ENCODE measurements at regions not wholly inside any gene's neighbourhood (a gene's known extent, or its start where the extent isn't known, plus 50 kb on each side); places are given as distances from the start of the nearest gene placed in this dataset.

DNA sequence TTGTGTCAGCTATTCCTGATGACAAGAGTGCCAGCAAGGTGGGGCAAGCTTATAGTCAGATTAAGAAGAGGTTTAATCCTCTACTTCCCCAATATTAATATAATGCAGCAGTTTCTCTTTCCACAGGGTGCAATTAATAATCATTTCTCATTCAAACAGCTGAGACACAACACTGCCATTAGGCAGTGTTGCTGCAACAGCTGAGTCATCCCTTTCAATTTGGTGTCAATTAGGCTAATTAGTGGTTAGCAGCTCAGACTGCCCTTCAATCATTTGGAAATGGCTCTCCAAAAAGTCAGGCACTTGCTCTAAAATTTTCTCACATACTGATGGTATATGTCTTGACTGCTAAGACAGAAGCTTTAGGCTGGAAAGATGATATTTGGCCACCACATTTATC lies 265.7 kb upstream of the FAM241A start:
- no peak for DNase-seq (ENCODE audit: extremely low spot score)
- TF ChIP-seq, protein P1, sequence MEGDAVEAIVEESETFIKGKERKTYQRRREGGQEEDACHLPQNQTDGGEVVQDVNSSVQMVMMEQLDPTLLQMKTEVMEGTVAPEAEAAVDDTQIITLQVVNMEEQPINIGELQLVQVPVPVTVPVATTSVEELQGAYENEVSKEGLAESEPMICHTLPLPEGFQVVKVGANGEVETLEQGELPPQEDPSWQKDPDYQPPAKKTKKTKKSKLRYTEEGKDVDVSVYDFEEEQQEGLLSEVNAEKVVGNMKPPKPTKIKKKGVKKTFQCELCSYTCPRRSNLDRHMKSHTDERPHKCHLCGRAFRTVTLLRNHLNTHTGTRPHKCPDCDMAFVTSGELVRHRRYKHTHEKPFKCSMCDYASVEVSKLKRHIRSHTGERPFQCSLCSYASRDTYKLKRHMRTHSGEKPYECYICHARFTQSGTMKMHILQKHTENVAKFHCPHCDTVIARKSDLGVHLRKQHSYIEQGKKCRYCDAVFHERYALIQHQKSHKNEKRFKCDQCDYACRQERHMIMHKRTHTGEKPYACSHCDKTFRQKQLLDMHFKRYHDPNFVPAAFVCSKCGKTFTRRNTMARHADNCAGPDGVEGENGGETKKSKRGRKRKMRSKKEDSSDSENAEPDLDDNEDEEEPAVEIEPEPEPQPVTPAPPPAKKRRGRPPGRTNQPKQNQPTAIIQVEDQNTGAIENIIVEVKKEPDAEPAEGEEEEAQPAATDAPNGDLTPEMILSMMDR (IDR thresholded peaks at IDR 0.05; ENCODE audit: control extremely low read depth, extremely low read depth, low read depth, missing control alignments) = no peak
- ChIA-PET POLR2A (no interaction called here), CTCF (interaction anchor here (1.5 kb wide), 1 partner anchor 12 kb away, joined by 6 read pairs; no protein-coding TSS in a partner anchor)

DNA sequence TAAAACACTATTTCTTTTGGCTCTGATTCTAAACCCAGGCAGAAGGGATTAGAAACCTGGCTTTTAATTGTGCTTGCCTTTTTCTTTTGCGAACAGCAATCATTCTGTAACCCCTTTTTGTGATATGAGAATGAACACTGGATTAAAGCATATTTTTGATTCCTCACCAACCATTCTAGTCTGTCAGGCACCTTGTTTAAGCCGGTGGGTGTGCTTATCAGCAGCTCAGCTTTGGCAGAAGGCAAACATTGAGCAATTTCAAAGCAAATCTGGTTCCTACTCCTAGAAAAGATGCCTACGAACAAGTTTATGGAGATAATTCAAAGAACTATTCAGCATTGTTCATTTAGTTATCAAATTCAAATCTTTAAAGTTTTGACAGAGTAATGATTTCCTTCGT lies 265.1 kb upstream of the FAM241A start:
- TF ChIP-seq, protein P1 (IDR thresholded peaks at IDR 0.05; ENCODE audit: control extremely low read depth, extremely low read depth, low read depth, missing control alignments) = no peak
- no peak for DNase-seq (ENCODE audit: extremely low spot score)
- ChIA-PET POLR2A (no interaction called here), CTCF (interaction anchor here (0.8 kb wide), 1 partner anchor 8 kb away, joined by 3 read pairs; no protein-coding TSS in a partner anchor)

DNA sequence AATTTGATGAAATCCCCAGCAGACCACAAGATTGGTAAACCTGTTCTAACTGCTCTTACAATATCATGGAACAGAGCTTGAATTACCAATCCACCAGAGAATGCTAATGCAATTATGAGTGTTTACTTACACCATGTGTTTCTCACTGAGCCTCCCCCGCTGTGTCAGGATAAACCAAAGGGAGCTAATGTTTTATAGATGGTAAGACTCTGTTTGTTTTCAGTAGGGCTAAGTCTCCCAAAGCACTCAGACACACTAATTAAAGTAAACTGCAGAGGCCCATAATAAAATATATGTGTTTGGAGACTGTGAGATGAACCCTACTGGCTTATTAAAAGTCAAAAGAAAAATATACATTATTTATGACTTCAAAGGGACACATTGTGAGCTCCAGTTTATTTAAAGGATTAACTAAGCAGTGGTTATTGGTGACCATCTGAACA lies 261.7 kb upstream of the FAM241A start:
- CTCF ChIA-PET = interaction anchor here (1.1 to 2.2 kb wide), 4 partner anchors 10 to 242 kb away, joined by 3 to 7 read pairs (median 4); no protein-coding TSS in a partner anchor
- POLR2A ChIA-PET = no interaction called here
- TF ChIP-seq, protein P1 (IDR thresholded peaks at IDR 0.05; ENCODE audit: control extremely low read depth, extremely low read depth, low read depth, missing control alignments) = no peak
- DNase-seq (ENCODE audit: extremely low spot score) = no peak

DNA sequence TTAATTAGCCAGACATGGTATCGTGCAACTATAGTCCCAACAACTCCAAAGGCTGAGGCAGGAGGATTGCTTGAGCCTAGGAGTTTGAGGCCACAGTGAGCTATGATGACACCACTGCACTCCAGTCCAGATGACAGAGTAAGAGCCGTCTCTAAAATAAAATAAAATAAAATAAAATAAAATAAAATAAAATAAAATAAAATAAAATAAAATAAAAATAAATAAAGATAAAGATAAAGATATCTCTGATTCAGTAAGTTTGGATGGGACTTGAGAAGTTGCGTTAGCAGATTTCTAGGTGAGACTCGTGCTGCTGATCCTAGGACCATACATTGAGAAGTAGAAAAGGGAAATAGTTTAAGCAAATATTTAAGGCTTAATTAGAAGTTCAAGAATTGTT lies 254.8 kb upstream of the FAM241A start:
- POLR2A ChIA-PET = no interaction called here
- CTCF ChIA-PET = no interaction called here
- DNase-seq (ENCODE audit: extremely low spot score) = no peak

DNA sequence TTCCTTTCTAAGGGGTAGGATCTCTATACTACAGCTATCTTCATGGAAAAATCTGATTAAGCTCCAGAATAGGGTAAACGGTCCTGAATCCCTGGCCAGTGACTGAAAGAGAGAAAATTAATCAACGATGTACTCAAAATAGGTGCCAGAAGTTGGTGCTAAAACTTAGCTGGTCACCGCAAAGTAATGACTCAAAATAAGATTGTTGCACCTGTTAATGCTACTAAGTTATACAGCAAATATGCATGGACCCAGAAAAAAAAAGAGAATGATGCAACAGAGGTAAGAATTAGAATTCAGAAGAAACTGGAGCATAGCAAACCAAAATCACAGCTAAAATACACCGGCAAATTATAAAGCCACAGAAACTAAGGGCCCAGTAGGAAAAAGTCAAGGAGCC lies 239.7 kb upstream of the FAM241A start:
- TF ChIP-seq, protein P1 (IDR thresholded peaks at IDR 0.05; ENCODE audit: control extremely low read depth, extremely low read depth, low read depth, missing control alignments) = no peak
- ChIA-PET CTCF (interaction anchor here (0.8 to 1.2 kb wide), 2 partner anchors 9 to 35 kb away, joined by 3 read pairs; no protein-coding TSS in a partner anchor), POLR2A (no interaction called here)
- DNase-seq (ENCODE audit: extremely low spot score) = no peak

More for the DNA sequence above, 254.8 kb upstream of the FAM241A start:
- TF ChIP-seq, protein P1 (IDR thresholded peaks at IDR 0.05; ENCODE audit: control extremely low read depth, extremely low read depth, low read depth, missing control alignments) = no peak

DNA sequence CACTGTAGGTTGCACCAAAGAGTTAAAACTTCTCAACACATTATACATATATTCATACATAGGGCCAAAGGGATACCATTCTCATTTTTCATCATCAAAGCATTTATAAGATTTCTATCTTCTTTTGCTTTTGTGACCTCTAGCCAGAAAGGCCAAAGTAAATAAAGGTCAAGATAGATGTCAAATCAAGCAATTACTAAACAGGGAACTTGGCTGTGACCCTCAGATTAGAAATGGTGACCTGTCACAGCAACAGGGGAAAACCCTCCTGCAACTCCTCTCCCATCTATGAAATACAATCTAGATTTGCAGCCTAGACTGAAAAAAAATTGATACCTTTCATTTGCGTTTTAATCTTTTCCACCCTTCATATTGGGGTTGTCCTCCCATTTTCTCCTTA lies 225.6 kb upstream of the FAM241A start:
- no peak for DNase-seq (ENCODE audit: extremely low spot score)
- CTCF ChIA-PET = no interaction called here
- POLR2A ChIA-PET = no interaction called here
- TF ChIP-seq, protein P1 (IDR thresholded peaks at IDR 0.05; ENCODE audit: control extremely low read depth, extremely low read depth, low read depth, missing control alignments) = no peak

DNA sequence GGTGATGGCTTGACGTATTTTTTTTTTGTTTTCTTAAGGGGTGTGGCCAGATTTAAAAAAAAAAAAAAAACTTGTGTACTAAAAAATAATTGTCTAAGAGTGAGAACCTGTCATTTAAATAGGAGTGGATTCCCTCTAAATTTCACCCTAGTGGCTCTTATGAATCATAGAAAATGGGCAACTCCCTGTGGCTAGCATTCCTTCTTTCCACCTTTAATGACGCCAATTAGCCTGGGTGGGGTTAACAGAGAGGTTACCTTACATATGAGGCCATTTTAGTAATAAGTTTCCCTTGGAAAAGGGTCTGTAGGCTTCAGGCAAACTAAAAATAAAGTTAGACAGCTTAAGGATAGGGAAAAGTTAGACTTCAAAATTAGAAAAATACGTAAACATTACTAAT lies 223.5 kb upstream of the FAM241A start:
- DNase-seq (ENCODE audit: extremely low spot score) = no peak
- TF ChIP-seq, protein P1 (IDR thresholded peaks at IDR 0.05; ENCODE audit: control extremely low read depth, extremely low read depth, low read depth, missing control alignments) = no peak
- ChIA-PET POLR2A (no interaction called here), CTCF (no interaction called here)
